Fibroblast of lung (primary cell): ENCODE measurements at regions not wholly inside any gene's neighbourhood (a gene's known extent, or its start where the extent isn't known, plus 50 kb on each side); places are given as distances from the start of the nearest gene placed in this dataset.
"Not testable (repeated sequence)": the region's sequence is repeated elsewhere in the genome, so short reads cannot be mapped to it uniquely, and the experiment has no call there.

Experiments
- DNase-seq, 2 donors: peaks; one replicate each; pipeline versions ENCODE4 v3.0.0 to v3.0.0-alpha.2; 2010; ENCODE audit warnings: low read depth in 2 of 2
- H2AFZ ChIP-seq: 2 replicates; pipeline ENCODE4 v1.5.1; 2012; ENCODE audit warnings: low read length, control low read depth, inconsistent platforms
- H3K27ac ChIP-seq: 2 replicates; pipeline ENCODE4 v1.5.1; 2011; ENCODE audit warnings: low read length, control low read depth; ENCODE audit not compliant: insufficient read depth
- H3K27me3 ChIP-seq: 2 replicates; pipeline ENCODE4 v1.5.1; 2011; ENCODE audit warnings: mild to moderate bottlenecking, low read length; ENCODE audit not compliant: control insufficient read depth, insufficient read depth
- H3K36me3 ChIP-seq: 2 replicates; pipeline ENCODE4 v1.5.1; 2011; ENCODE audit warnings: low read length; ENCODE audit not compliant: control insufficient read depth, insufficient read depth
- H3K4me1 ChIP-seq: 2 replicates; pipeline ENCODE4 v1.5.1; 2011; ENCODE audit warnings: low read length; ENCODE audit not compliant: control insufficient read depth, insufficient read depth; ENCODE audit errors: extremely low read depth
- H3K4me2 ChIP-seq: 2 replicates; pipeline ENCODE4 v1.5.1; 2011; ENCODE audit warnings: low read length, control low read depth; ENCODE audit not compliant: insufficient read depth; ENCODE audit errors: extremely low read depth
- H3K4me3 ChIP-seq, 4 experiments: fragments of 200-600 bp in 1 of 4; sonication (generic) in 1 of 4; replicated peaks in 1 of 4; 2 replicates each; pipeline ENCODE4 v1.5.1; 2011 to 2016; ENCODE audit warnings: low read length in 4 of 4, low read depth in 3 of 4, mild to moderate bottlenecking in 3 of 4, control low read depth in 2 of 4, inconsistent platforms in 1 of 4, mixed read lengths in 1 of 4; ENCODE audit not compliant: insufficient read depth in 1 of 4; ENCODE audit errors: control extremely low read depth in 1 of 4
- H3K79me2 ChIP-seq: 2 replicates; pipeline ENCODE4 v1.5.1; 2012; ENCODE audit warnings: mild to moderate bottlenecking, low read length, inconsistent platforms; ENCODE audit not compliant: control insufficient read depth, insufficient read depth
- H3K9ac ChIP-seq: 2 replicates; pipeline ENCODE4 v1.5.1; 2011; ENCODE audit warnings: mild to moderate bottlenecking, low read length, control low read depth; ENCODE audit not compliant: insufficient read depth
- H3K9me3 ChIP-seq: 2 replicates; pipeline ENCODE4 v1.5.1; 2012; ENCODE audit warnings: low read depth, low read length; ENCODE audit not compliant: control insufficient read depth, insufficient read depth
- H4K20me1 ChIP-seq: 2 replicates; pipeline ENCODE4 v1.5.1; 2011; ENCODE audit warnings: low read length; ENCODE audit not compliant: control insufficient read depth, insufficient read depth; ENCODE audit errors: extremely low read depth
- EZH2 ChIP-seq: IDR thresholded peaks from 2 replicates; pipeline ENCODE4 v1.5.1; 2012; ENCODE audit warnings: low read length, control low read depth, mild to moderate bottlenecking; ENCODE audit errors: missing control alignments
- TF ChIP-seq, protein P1 (sequence below), 2 donors: IDR thresholded peaks in 1 of 2; conservative IDR thresholded peaks in 1 of 2; 1 replicate in 1 of 2; 2 replicates in 1 of 2; pipeline ENCODE4 v1.5.1; 2011 to 2012; ENCODE audit warnings: low read length in 2 of 2, control low read depth in 1 of 2, inconsistent platforms in 1 of 2, low read depth in 1 of 2, mild to moderate bottlenecking in 1 of 2

DNA sequence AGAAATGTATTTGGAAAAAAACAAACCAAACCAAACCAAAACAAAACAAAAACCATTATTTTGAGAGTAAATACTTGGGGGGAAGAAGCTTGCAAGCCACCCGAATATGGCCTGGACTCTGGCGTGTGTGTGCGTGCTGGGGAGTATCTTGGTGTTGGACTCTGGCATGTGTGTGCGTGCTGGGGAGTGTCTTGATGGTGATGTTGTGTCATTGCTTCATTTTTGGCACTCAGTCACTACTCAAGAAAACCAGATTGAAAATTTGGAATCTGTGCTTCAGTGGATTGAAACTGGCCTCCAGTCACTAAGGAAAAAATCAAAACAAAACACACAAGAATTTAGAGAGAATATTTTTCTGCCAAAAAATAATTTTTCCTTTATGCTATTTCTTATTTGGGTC, 76.1 kb downstream of the ARRDC3 start:
- TF ChIP-seq, protein P1, sequence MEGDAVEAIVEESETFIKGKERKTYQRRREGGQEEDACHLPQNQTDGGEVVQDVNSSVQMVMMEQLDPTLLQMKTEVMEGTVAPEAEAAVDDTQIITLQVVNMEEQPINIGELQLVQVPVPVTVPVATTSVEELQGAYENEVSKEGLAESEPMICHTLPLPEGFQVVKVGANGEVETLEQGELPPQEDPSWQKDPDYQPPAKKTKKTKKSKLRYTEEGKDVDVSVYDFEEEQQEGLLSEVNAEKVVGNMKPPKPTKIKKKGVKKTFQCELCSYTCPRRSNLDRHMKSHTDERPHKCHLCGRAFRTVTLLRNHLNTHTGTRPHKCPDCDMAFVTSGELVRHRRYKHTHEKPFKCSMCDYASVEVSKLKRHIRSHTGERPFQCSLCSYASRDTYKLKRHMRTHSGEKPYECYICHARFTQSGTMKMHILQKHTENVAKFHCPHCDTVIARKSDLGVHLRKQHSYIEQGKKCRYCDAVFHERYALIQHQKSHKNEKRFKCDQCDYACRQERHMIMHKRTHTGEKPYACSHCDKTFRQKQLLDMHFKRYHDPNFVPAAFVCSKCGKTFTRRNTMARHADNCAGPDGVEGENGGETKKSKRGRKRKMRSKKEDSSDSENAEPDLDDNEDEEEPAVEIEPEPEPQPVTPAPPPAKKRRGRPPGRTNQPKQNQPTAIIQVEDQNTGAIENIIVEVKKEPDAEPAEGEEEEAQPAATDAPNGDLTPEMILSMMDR (conservative IDR thresholded peaks at IDR 0.05 in 1 of 2, IDR thresholded peaks at IDR 0.05 in 1 of 2; ENCODE audit: low read depth in 1 of 2, low read length in 2 of 2): no peak
- TF ChIP-seq EZH2: no peak
- no peaks in the 10 kb centered on the region for H3K79me2 ChIP-seq
- DNase-seq: peak in 1 of 2 donors; percentile 69
- peaks cover 6% of the 10 kb centered on the region for H3K4me1 ChIP-seq
- H3K36me3 ChIP-seq: no peaks in the 10 kb centered on the region
- H4K20me1 ChIP-seq: no peaks in the 10 kb centered on the region
- H3K4me3 ChIP-seq: no peak overlapping the region
- no peak overlapping the region for H3K9ac ChIP-seq
- no peak overlapping the region for H3K4me2 ChIP-seq
- H2AFZ ChIP-seq: no peak overlapping the region
- H3K9me3 ChIP-seq: no peaks in the 10 kb centered on the region
- H3K27ac ChIP-seq: peak overlapping the region; percentile 51
- H3K27me3 ChIP-seq: no peaks in the 10 kb centered on the region

DNA sequence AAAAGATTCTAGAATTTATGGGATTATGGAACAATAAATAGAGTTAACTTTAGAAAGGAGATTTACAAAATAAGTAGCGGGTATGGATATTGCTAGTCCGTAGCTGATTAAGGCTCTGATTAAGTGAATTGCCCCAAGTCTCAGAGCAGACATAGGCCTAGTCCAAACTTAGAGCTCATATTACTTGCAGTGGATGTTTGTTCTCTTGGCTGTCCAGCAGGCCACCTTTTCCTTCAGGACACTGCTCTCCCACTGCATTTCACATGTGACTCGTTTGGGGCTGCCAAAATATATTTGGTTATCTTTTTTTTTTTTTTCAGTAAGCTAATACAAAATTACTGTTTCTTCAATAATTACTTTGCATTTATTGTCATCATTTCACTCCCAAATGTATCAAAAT, 76.6 kb downstream of the ARRDC3 start:
- Histone ChIP-seq H3K9me3 (no peaks in the 10 kb centered on the region), H3K4me1 (peaks cover 6% of the 10 kb centered on the region), H3K9ac (no peak overlapping the region), H3K27me3 (no peaks in the 10 kb centered on the region), H3K36me3 (no peaks in the 10 kb centered on the region), H3K4me2 (no peak overlapping the region), H4K20me1 (no peaks in the 10 kb centered on the region), H3K27ac (peak overlapping the region; percentile 51), H2AFZ (no peak overlapping the region), H3K4me3 (no peak overlapping the region), H3K79me2 (no peaks in the 10 kb centered on the region)
- peak in 1 of 2 donors; percentile 16 for DNase-seq
- no peak for TF ChIP-seq EZH2
- TF ChIP-seq, protein P1 (conservative IDR thresholded peaks at IDR 0.05 in 1 of 2, IDR thresholded peaks at IDR 0.05 in 1 of 2; ENCODE audit: low read depth in 1 of 2, low read length in 2 of 2): no peak

DNA sequence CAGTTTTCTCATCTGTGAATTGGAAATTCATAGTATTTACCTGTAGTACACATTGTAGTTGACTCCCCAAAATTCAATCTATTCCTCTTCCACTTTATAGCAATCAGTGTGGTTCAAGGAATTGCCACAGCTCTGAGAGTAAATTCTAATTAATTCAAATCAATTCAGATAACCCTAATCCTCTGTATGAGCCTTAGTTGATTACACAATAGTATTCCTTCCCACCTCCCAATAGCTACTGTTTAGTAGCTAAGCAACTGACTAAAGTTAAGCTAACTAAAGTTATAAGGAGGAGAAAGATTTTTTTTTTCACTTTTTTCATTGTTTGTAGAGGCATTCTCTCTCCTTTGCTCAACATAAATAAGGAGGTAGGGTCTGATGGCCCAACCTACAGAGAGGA, 77.5 kb downstream of the ARRDC3 start:
- Histone ChIP-seq H3K36me3 (no peaks in the 10 kb centered on the region), H2AFZ (no peak overlapping the region), H3K4me3 (no peak overlapping the region), H4K20me1 (no peaks in the 10 kb centered on the region), H3K27me3 (no peaks in the 10 kb centered on the region), H3K4me2 (no peak overlapping the region), H3K79me2 (no peaks in the 10 kb centered on the region), H3K27ac (no peak overlapping the region), H3K9me3 (no peaks in the 10 kb centered on the region), H3K9ac (no peak overlapping the region), H3K4me1 (no peaks in the 10 kb centered on the region)
- DNase-seq: no peak
- TF ChIP-seq, protein P1 (conservative IDR thresholded peaks at IDR 0.05 in 1 of 2, IDR thresholded peaks at IDR 0.05 in 1 of 2; ENCODE audit: low read depth in 1 of 2, low read length in 2 of 2): no peak
- no peak for TF ChIP-seq EZH2

DNA sequence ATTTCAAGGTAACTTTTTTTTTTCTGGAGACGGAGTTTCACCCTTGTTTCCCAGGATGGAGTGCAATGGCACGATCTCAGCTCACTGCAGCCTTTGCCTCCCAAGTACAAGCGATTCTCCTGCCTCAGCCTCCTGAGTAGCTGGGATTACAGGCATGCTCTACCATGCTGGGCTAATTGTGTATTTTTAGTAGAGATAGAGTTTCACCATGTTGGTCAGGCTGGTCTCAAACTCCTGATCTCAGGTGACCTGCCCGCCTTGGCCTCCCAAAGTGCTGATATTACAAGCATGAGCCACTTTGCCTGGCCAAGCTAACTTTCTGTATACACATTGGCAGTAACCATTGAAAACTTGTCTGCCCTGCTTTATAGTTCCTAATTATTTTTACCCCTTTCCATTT, 79.1 kb downstream of the ARRDC3 start:
- not testable (repeated sequence) for H3K4me2 ChIP-seq, H3K27ac ChIP-seq, H3K36me3 ChIP-seq, H3K4me1 ChIP-seq, H3K4me3 ChIP-seq, H3K27me3 ChIP-seq, DNase-seq, H3K9me3 ChIP-seq, H3K9ac ChIP-seq, H4K20me1 ChIP-seq, H2AFZ ChIP-seq, H3K79me2 ChIP-seq
